ENCODE measurements at regions not wholly inside any gene's neighbourhood (a gene's known extent, or its start where the extent isn't known, plus 50 kb on each side); places are given as distances from the start of the nearest gene placed in this dataset.

GRCh38 chr20:8074931-8075330 is 55.4 kb upstream of the TMX4 start:
- DNase-seq (ENCODE audit: low read depth in 1 of 2, low spot score in 2 of 2) (no peak), FAIRE-seq (no peak)
- Histone ChIP-seq H3K23me2 (ENCODE audit: low read depth, low read length) (no peaks in the 10 kb centered on the region; the same call in 1 of the 2 replicates), H3K4ac (replicated peaks; ENCODE audit: insufficient read length, low read depth, low read length) (no peak overlapping the region), H4K8ac (ENCODE audit: extremely low read depth, insufficient read depth, low read length) (no peak overlapping the region), H3K18ac (ENCODE audit: extremely low read depth, low read length) (no peak overlapping the region), H3K79me2 (ENCODE audit: control insufficient read depth in 1 of 2, insufficient read depth in 2 of 2, low read length in 2 of 2) (no peaks in the 10 kb centered on the region), H2BK12ac (ENCODE audit: low read depth, low read length) (no peak overlapping the region), H3K4me3 (ENCODE audit: extremely low read depth in 1 of 4, insufficient read depth in 2 of 4, low read depth in 3 of 4, low read length in 4 of 4) (no peak overlapping the region), H3K79me1 (ENCODE audit: low read depth, low read length) (no peaks in the 10 kb centered on the region), H2AFZ (ENCODE audit: low read length) (no peak overlapping the region), H4K91ac (replicated peaks; ENCODE audit: insufficient read length, low read length) (no peak overlapping the region), H3K27ac (ENCODE audit: low read depth, low read length) (no peak overlapping the region), H2BK120ac (replicated peaks; ENCODE audit: low read depth, low read length) (no peak overlapping the region), H3K9me3 (ENCODE audit: insufficient read depth in 2 of 2, low read depth in 1 of 2, low read length in 1 of 2) (no peaks in the 10 kb centered on the region), H3K36me3 (ENCODE audit: control insufficient read depth in 2 of 4, insufficient read depth in 4 of 4, low read length in 3 of 4) (no peaks in the 10 kb centered on the region), H3K23ac (ENCODE audit: insufficient read length) (no peak overlapping the region), H4K5ac (ENCODE audit: insufficient read length, low read depth, low read length) (no peak overlapping the region), H2BK15ac (ENCODE audit: low read length) (no peak overlapping the region), H3K56ac (replicated peaks; ENCODE audit: insufficient read length, low read depth, low read length) (no peak overlapping the region), H2BK5ac (ENCODE audit: low read depth, low read length) (no peak overlapping the region), H3K4me1 (replicated peaks in 1 of 4; ENCODE audit: control insufficient read depth in 3 of 4, insufficient read depth in 4 of 4, low read length in 3 of 4) (peaks cover 0 to 4% (median 0%) of the 10 kb centered on the region in 4 experiments; a peak in 1 of 7 replicates), H3K9ac (replicated peaks in 1 of 4; ENCODE audit: extremely low read depth in 1 of 4, low read depth in 3 of 4, low read length in 3 of 4) (no peak overlapping the region), H3K4me2 (ENCODE audit: insufficient read depth in 1 of 2, low read depth in 2 of 2, low read length in 2 of 2) (no peak overlapping the region), H2BK20ac (ENCODE audit: low read length) (no peak overlapping the region), H4K20me1 (replicated peaks in 1 of 2; ENCODE audit: control insufficient read depth in 1 of 2, insufficient read depth in 2 of 2, low read length in 2 of 2) (no peaks in the 10 kb centered on the region), H2AK5ac (ENCODE audit: low read depth, low read length) (no peak overlapping the region), H3K27me3 (replicated peaks in 1 of 4; ENCODE audit: control insufficient read depth in 3 of 4, extremely low read depth in 1 of 4, insufficient read depth in 3 of 4, low read length in 3 of 4) (no peaks in the 10 kb centered on the region), H3K14ac (ENCODE audit: insufficient read length) (no peak overlapping the region)
- 98% methylated on average over 3 of the region's 3 CpGs; no CpG with 5 or more reads in 1 of the 2 experiments for WGBS, 2 experiments (ENCODE audit: extremely low coverage in 1 of 2, insufficient coverage in 1 of 2, insufficient read length in 1 of 2, insufficient replicate concordance in 2 of 2, low coverage in 1 of 2, low lambda C conversion rate in 2 of 2, missing lambda C conversion rate in 1 of 2)
- TF ChIP-seq RXRA (IDR thresholded peaks at IDR 0.05; ENCODE audit: insufficient read depth, low read depth, low read length) (no peak), SIN3A (conservative IDR thresholded peaks at IDR 0.05 in 1 of 2, IDR thresholded peaks at IDR 0.05 in 1 of 2; ENCODE audit: low read depth in 1 of 2, low read length in 2 of 2) (no peak), TEAD4 (IDR thresholded peaks at IDR 0.05; ENCODE audit: low read depth, low read length) (no peak), CBX5 (IDR thresholded peaks at IDR 0.05; ENCODE audit: low read depth, low read length) (no peak), BCL11A (IDR thresholded peaks at IDR 0.05; ENCODE audit: low read depth in 2 of 2, low read length in 2 of 2) (no peak), TAF1 (IDR thresholded peaks at IDR 0.05; ENCODE audit: low read depth, low read length) (no peak), SRF (IDR thresholded peaks at IDR 0.05; ENCODE audit: low read depth, low read length) (no peak), RNF2 (IDR thresholded peaks at IDR 0.05; ENCODE audit: borderline replicate concordance, low read depth, low read length, missing control alignments, poor library complexity, severe bottlenecking) (no peak), KDM5A (IDR thresholded peaks at IDR 0.05; ENCODE audit: low read length) (no peak), CREB1 (IDR thresholded peaks at IDR 0.05) (no peak), SP1 (IDR thresholded peaks at IDR 0.05; ENCODE audit: low read depth, low read length) (no peak), GTF2F1 (IDR thresholded peaks at IDR 0.05; ENCODE audit: borderline replicate concordance, low read depth, low read length) (no peak), CBX8 (IDR thresholded peaks at IDR 0.05; ENCODE audit: borderline replicate concordance, low read depth, low read length) (no peak), TCF12 (IDR thresholded peaks at IDR 0.05; ENCODE audit: low read depth, low read length) (no peak)
- TF ChIP-seq, protein P1, sequence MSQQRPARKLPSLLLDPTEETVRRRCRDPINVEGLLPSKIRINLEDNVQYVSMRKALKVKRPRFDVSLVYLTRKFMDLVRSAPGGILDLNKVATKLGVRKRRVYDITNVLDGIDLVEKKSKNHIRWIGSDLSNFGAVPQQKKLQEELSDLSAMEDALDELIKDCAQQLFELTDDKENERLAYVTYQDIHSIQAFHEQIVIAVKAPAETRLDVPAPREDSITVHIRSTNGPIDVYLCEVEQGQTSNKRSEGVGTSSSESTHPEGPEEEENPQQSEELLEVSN (IDR thresholded peaks at IDR 0.05) = no peak
- CTCF ChIA-PET (ENCODE audit: partially characterized antibody) = no interaction called here
- POLR2A ChIA-PET (ENCODE audit: partially characterized antibody) = no interaction called here

All from H1 (cell line).